CD4-positive, CD25-positive, alpha-beta regulatory T cell (primary cell): ENCODE measurements at regions not wholly inside any gene's neighbourhood (a gene's known extent, or its start where the extent isn't known, plus 50 kb on each side); places are given as distances from the start of the nearest gene placed in this dataset.

Experiments used
- ATAC-seq, 2 donors: fragments of 150-1000 bp; cut with Tn5 transposase; one replicate each; pipeline ENCODE4 v1.10.0; 2021; ENCODE audit warnings: low read depth in 2 of 2, moderate number of reproducible peaks in 2 of 2, moderate library complexity in 1 of 2
- DNase-seq, 3 donors: peaks; one replicate each; pipeline versions ENCODE4 v3.0.0 to v3.0.0-alpha.2; 2012 to 2022; ENCODE audit warnings: mixed read lengths in 1 of 3
- H3K27ac ChIP-seq: one replicate; pipeline ENCODE4 v1.7.0; 2013; ENCODE audit warnings: mild to moderate bottlenecking, low read length; ENCODE audit not compliant: insufficient read depth, poor library complexity, severe bottlenecking
- H3K27me3 ChIP-seq: one replicate; pipeline ENCODE4 v1.7.0; 2013; ENCODE audit warnings: low read length; ENCODE audit not compliant: control insufficient read depth, insufficient read depth
- H3K36me3 ChIP-seq: one replicate; pipeline ENCODE4 v1.7.0; 2013; ENCODE audit warnings: mild to moderate bottlenecking, low read length, moderate library complexity; ENCODE audit not compliant: control insufficient read depth, insufficient read depth
- H3K4me1 ChIP-seq: 2 replicates; pipeline ENCODE4 v1.7.0; 2013; ENCODE audit warnings: mild to moderate bottlenecking, low read length; ENCODE audit not compliant: insufficient read depth, control insufficient read depth, poor library complexity, severe bottlenecking
- H3K4me3 ChIP-seq: one replicate; pipeline ENCODE4 v1.7.0; 2013; ENCODE audit warnings: low read depth, mild to moderate bottlenecking, low read length, moderate library complexity
- H3K9me3 ChIP-seq, 2 experiments: 1 replicate in 1 of 2; 2 replicates in 1 of 2; pipeline ENCODE4 v1.7.0; 2013; ENCODE audit warnings: low read length in 2 of 2, mild to moderate bottlenecking in 1 of 2, moderate library complexity in 1 of 2; ENCODE audit not compliant: control insufficient read depth in 2 of 2
- H3K27ac Mint-ChIP-seq, 3 donors: one replicate each; pipeline ENCODE4 v1.8.0; 2020 to 2022; ENCODE audit warnings: mild to moderate bottlenecking in 3 of 3, mixed read lengths in 3 of 3, moderate library complexity in 2 of 3
- H3K27me3 Mint-ChIP-seq: one replicate; pipeline ENCODE4 v1.8.0; 2022; ENCODE audit warnings: mild to moderate bottlenecking, mixed read lengths
- H3K36me3 Mint-ChIP-seq: one replicate; pipeline ENCODE4 v1.8.0; 2020; ENCODE audit warnings: mixed read lengths
- H3K4me1 Mint-ChIP-seq, 4 donors: one replicate each; pipeline ENCODE4 v1.8.0; 2020 to 2022; ENCODE audit warnings: mixed read lengths in 4 of 4, mild to moderate bottlenecking in 1 of 4
- H3K4me3 Mint-ChIP-seq, 4 donors: one replicate each; pipeline ENCODE4 v1.8.0; 2020 to 2022; ENCODE audit warnings: mild to moderate bottlenecking in 4 of 4, mixed read lengths in 4 of 4, moderate library complexity in 3 of 4
- H3K9me3 Mint-ChIP-seq, 7 donors: one replicate each; pipeline ENCODE4 v1.8.0; 2020 to 2022; ENCODE audit warnings: mixed read lengths in 7 of 7, mild to moderate bottlenecking in 3 of 7, moderate library complexity in 2 of 7

DNA sequence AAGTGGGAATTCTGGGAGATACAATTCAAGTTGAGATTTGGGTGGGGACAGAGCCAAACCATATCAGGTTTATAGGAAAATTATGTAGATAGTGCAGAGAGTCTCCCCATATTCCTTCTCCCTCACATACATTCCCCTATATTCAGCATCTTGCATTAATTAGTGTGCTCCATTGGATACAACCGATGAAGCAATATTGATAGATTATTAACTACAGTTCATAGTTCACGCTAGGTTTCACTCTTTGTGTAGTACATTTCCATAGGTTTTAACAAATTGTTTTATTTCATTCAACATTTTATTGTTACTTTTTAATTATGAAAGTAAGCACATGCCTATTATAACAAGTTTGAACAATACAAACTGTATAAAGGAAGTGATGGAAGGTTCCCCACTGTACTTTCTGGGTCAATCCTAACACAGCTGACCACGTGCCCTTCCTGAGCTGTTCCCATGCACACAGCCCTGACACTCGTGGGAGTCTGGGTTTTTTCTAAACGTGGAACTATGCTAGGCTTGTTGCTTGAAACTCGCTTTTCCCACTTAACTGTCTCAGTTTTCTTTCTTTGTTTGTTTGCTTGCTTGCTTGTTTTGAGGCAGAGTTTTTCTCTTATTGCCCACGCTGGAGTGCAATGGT is 116.8 kb upstream of the TMPRSS2 start:
- Mint-ChIP-seq H3K4me3 (no peak overlapping the region), H3K9me3 (peaks cover 0 to 3% (median 0%) of the 10 kb centered on the region in 7 donors), H3K27ac (no peak overlapping the region), H3K4me1 (no peaks in the 10 kb centered on the region), H3K27me3 (peaks cover 18% of the 10 kb centered on the region), H3K36me3 (no peaks in the 10 kb centered on the region)
- ATAC-seq (no peak), DNase-seq (no peak)
- Histone ChIP-seq H3K4me1 (no peaks in the 10 kb centered on the region), H3K9me3 (no peaks in the 10 kb centered on the region), H3K36me3 (no peaks in the 10 kb centered on the region), H3K4me3 (no peak overlapping the region), H3K27me3 (no peaks in the 10 kb centered on the region), H3K27ac (no peak overlapping the region)

DNA sequence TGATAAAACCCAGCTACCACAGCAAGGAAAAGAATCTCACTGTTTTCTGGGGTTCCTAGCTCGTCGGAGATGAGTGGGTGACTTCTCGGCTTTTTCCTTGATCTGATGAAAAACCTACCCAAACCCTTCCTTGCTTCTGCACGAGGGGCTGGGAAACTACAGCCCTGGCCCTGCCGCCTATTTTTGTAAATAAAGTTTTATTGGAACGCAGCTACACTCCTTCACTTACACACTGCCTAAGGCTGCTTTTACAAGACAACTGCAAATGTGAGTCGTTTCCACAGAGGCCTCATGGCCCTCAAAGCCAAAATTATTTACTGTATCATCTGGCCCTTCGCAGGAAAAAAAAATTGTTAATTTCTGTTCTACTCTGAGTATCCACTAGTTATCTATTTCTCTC is 116.0 kb upstream of the TMPRSS2 start:
- no peak overlapping the region for H3K4me3 Mint-ChIP-seq
- no peaks in the 10 kb centered on the region for H3K36me3 ChIP-seq
- no peak overlapping the region for H3K27ac ChIP-seq
- no peaks in the 10 kb centered on the region for H3K9me3 ChIP-seq
- H3K27me3 ChIP-seq: no peaks in the 10 kb centered on the region
- H3K27ac Mint-ChIP-seq: no peak overlapping the region
- peaks cover 0 to 3% (median 0%) of the 10 kb centered on the region in 7 donors for H3K9me3 Mint-ChIP-seq
- H3K4me1 ChIP-seq: no peaks in the 10 kb centered on the region
- peaks cover 21% of the 10 kb centered on the region for H3K27me3 Mint-ChIP-seq
- H3K36me3 Mint-ChIP-seq: no peaks in the 10 kb centered on the region
- H3K4me3 ChIP-seq: no peak overlapping the region
- ATAC-seq (no peak), DNase-seq (no peak)
- no peaks in the 10 kb centered on the region for H3K4me1 Mint-ChIP-seq

DNA sequence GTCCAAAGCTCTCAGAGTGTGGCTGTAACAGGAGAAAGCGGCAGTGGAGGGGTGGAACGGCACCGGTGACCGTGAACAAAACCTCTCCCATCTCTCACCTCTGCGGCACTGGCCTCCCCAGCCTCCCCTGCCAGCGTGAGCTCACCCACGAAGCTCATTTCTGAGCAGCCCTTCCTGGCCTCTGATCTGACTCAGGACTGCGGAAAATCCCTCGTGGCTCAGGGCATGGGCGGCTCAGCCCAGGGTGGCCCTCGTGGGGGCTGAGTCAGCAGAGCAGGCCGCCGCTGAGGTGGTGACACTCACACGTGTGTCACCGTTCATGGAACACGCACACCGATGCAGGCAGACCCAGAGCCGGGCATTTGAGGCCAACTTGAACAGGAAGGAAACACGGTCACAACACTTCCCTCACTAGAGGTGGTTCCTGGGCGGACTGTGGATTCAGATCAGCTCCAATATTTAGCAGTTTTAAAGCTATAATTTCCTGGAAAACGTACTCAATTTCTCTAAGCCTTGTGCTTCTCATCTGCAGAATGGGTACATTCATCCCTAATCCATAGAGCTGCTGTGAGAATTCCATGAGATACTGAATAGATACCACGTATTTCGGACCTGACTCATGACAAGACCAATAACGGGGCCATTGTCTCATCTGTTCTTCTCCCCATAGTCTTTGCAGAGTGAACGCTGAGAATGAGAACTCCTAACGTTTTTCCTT is 115.0 kb upstream of the TMPRSS2 start:
- DNase-seq (no peak), ATAC-seq (no peak)
- H3K27me3 ChIP-seq: no peaks in the 10 kb centered on the region
- Mint-ChIP-seq H3K4me3 (no peak overlapping the region), H3K27me3 (peaks cover 25% of the 10 kb centered on the region), H3K36me3 (no peaks in the 10 kb centered on the region), H3K4me1 (no peaks in the 10 kb centered on the region), H3K9me3 (peaks cover 0 to 3% (median 0%) of the 10 kb centered on the region in 7 donors), H3K27ac (no peak overlapping the region)
- H3K4me1 ChIP-seq: no peaks in the 10 kb centered on the region
- no peaks in the 10 kb centered on the region for H3K9me3 ChIP-seq
- H3K36me3 ChIP-seq: no peaks in the 10 kb centered on the region
- no peak overlapping the region for H3K4me3 ChIP-seq
- no peak overlapping the region for H3K27ac ChIP-seq

DNA sequence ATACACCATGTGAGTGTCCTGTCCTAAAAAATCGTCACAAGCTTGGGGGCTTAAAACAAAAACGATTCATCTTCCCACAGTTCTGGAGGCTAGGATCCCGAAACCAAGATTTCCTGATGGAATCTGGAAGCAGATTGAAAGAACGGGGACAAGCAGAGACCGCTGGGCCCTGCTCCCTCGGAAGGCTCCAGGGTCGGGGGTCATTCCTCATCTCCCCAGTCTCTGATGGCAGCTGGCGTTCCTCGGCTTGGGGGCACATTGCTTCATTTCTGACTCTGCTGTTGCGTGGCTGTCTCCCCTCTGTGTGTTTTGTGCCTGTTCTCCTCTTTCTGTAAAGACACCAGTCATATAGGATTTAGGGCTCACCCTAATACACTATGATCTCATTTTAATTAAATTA is 114.2 kb upstream of the TMPRSS2 start:
- Histone ChIP-seq H3K4me1 (no peaks in the 10 kb centered on the region), H3K27ac (no peak overlapping the region), H3K4me3 (no peak overlapping the region), H3K36me3 (no peaks in the 10 kb centered on the region), H3K27me3 (no peaks in the 10 kb centered on the region), H3K9me3 (no peaks in the 10 kb centered on the region)
- Mint-ChIP-seq H3K27me3 (peaks cover 23% of the 10 kb centered on the region), H3K36me3 (no peaks in the 10 kb centered on the region), H3K4me3 (no peak overlapping the region), H3K4me1 (no peaks in the 10 kb centered on the region), H3K27ac (no peak overlapping the region), H3K9me3 (peaks cover 0 to 3% (median 0%) of the 10 kb centered on the region in 7 donors)
- ATAC-seq (no peak), DNase-seq (no peak)

DNA sequence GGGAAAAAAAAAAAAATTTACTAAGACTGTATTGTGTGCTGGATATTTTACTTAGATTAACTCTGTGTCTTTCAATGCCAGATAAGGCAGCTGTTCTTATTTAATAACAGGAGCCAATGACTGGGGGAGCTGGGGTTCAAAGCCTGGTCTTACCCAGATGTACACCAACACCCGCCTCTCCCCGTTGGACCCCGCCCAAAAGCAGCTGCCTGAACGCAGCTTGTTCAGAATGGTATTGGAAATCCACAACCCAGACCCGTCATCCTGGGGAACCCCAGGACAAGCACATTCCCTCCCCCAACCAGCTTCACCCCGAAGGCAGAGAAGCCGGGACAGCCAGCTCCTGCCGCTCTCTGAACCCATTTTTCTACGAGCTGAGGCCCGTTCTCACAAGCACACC is 113.6 kb upstream of the TMPRSS2 start:
- Histone ChIP-seq H3K4me3 (no peak overlapping the region), H3K9me3 (no peaks in the 10 kb centered on the region), H3K27me3 (no peaks in the 10 kb centered on the region), H3K27ac (no peak overlapping the region), H3K4me1 (no peaks in the 10 kb centered on the region), H3K36me3 (no peaks in the 10 kb centered on the region)
- Mint-ChIP-seq H3K27me3 (peaks cover 25% of the 10 kb centered on the region), H3K4me1 (no peaks in the 10 kb centered on the region), H3K4me3 (no peak overlapping the region), H3K36me3 (no peaks in the 10 kb centered on the region), H3K27ac (no peak overlapping the region), H3K9me3 (peaks cover 0 to 3% (median 0%) of the 10 kb centered on the region in 7 donors)
- ATAC-seq (no peak), DNase-seq (no peak)

DNA sequence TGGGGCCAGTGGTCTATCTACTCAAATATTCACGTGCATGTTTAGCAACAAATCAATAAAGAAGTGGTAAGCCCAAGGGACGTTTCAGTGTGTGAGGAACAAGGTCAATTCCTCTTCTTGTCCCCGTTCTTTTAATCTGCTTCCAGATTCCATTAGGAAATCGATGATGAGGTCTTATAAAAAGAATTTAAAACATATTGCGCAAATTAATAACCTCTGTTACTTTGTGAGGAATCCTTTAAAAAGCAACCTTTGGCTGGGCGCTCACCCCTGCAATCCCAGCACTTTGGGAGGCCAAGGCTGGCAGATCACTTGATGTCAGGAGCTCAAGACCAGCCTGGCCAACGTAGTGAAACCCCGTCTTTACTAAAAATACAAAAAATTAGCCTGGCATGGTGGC is 113.0 kb upstream of the TMPRSS2 start:
- no peaks in the 10 kb centered on the region for H3K4me1 ChIP-seq
- no peak overlapping the region for H3K27ac ChIP-seq
- H3K27me3 Mint-ChIP-seq: peaks cover 20% of the 10 kb centered on the region
- no peaks in the 10 kb centered on the region for H3K36me3 ChIP-seq
- ATAC-seq: no peak
- no peak overlapping the region for H3K4me3 ChIP-seq
- no peaks in the 10 kb centered on the region for H3K36me3 Mint-ChIP-seq
- no peaks in the 10 kb centered on the region for H3K9me3 ChIP-seq
- H3K27ac Mint-ChIP-seq: no peak overlapping the region
- H3K9me3 Mint-ChIP-seq: peaks cover 0 to 3% (median 0%) of the 10 kb centered on the region in 7 donors
- no peaks in the 10 kb centered on the region for H3K27me3 ChIP-seq
- no peak overlapping the region for H3K4me3 Mint-ChIP-seq
- no peak for DNase-seq
- no peaks in the 10 kb centered on the region for H3K4me1 Mint-ChIP-seq

DNA sequence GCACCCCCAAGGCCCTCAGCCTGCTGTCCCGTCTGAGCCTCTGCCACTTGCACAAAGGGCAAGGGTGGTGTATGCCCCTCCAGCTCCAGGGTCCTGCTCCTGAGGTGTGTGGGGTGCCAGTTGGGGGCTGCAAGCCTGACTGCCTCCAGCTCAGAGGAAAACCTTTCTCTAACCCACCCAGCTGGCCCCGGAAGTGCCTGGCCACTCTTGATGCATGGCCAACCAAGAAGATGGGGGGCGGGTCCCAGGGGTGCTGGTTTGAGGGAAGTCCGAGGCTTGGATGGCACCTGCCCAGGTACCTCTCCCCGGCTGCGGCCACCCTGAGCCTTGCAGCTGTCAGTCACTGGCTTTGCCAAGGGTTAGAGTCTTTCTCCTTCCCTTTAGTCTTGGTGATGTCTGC is 112.6 kb upstream of the TMPRSS2 start:
- peaks cover 16% of the 10 kb centered on the region for H3K27me3 Mint-ChIP-seq
- Histone ChIP-seq H3K4me3 (no peak overlapping the region), H3K27ac (no peak overlapping the region), H3K36me3 (no peaks in the 10 kb centered on the region), H3K27me3 (no peaks in the 10 kb centered on the region), H3K4me1 (no peaks in the 10 kb centered on the region), H3K9me3 (no peaks in the 10 kb centered on the region)
- peaks cover 0 to 3% (median 0%) of the 10 kb centered on the region in 7 donors for H3K9me3 Mint-ChIP-seq
- H3K27ac Mint-ChIP-seq: no peak overlapping the region
- no peaks in the 10 kb centered on the region for H3K36me3 Mint-ChIP-seq
- H3K4me3 Mint-ChIP-seq: no peak overlapping the region
- no peak for DNase-seq
- no peak for ATAC-seq
- H3K4me1 Mint-ChIP-seq: no peaks in the 10 kb centered on the region

DNA sequence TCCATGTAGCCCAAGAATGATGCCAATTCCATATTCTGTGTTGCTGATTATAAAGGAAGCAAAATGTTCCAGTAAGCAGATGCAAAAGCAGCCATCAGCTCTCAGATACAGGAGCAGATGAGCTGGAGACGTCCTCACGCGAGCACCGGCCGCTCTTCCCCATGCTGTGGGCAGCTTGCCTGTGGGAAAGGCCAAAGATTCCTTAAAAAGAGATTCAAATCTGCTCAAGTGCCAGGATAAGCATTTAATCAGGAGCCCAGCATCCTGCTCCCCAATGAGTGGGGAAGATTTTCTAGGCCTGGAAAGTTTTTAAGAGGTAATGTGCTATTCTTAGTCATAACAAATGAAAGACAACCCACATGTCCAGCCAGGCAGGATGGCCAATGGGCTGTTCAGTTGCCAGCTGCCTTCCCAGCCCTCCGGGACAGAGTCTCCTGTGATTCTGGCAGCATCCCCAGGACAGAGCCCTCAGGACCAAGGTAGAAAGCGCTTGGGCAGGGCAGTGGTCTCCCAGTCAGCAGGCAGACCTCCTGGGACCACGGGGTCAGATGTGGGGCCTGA is 108.2 kb upstream of the TMPRSS2 start:
- Histone ChIP-seq H3K27ac (no peak overlapping the region), H3K9me3 (no peaks in the 10 kb centered on the region), H3K4me1 (no peaks in the 10 kb centered on the region), H3K36me3 (no peaks in the 10 kb centered on the region), H3K4me3 (no peak overlapping the region), H3K27me3 (no peaks in the 10 kb centered on the region)
- DNase-seq: no peak
- Mint-ChIP-seq H3K4me1 (no peaks in the 10 kb centered on the region), H3K27me3 (peaks cover 16% of the 10 kb centered on the region), H3K9me3 (peaks cover 0 to 3% (median 0%) of the 10 kb centered on the region in 7 donors), H3K36me3 (no peaks in the 10 kb centered on the region), H3K4me3 (no peak overlapping the region), H3K27ac (no peak overlapping the region)
- ATAC-seq: no peak
